GM18861 (cell line): ENCODE measurements at regions not wholly inside any gene's neighbourhood (a gene's known extent, or its start where the extent isn't known, plus 50 kb on each side); places are given as distances from the start of the nearest gene placed in this dataset.
"Not testable (repeated sequence)": the region's sequence is repeated elsewhere in the genome, so short reads cannot be mapped to it uniquely, and the experiment has no call there.

ENCODE experiments used
- ATAC-seq: cut with Tn5 transposase; IDR thresholded peaks from one replicate; pipeline ENCODE4 v1.9.1; 2021; ENCODE audit not compliant: unreplicated experiment

DNA sequence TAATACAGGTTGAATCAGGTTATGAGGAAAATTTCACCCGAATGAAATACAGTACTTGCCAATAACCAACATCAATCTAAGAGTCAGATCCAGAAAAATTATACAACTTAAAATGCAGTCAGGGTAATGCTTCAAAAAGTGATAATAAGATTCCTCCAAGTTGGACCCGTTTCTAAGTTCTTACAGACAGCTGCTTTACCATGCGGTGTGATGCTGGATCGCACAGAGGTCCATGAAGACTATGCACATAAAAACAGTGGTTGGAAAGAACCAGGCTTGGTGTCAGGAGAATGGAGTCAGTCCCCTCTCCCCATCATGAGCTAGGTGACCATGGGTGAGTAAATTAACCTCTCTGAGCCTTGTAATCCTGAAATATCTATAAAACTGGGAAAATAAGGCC is 261.3 kb downstream of the QDPR start:
- ATAC-seq: no peak

DNA sequence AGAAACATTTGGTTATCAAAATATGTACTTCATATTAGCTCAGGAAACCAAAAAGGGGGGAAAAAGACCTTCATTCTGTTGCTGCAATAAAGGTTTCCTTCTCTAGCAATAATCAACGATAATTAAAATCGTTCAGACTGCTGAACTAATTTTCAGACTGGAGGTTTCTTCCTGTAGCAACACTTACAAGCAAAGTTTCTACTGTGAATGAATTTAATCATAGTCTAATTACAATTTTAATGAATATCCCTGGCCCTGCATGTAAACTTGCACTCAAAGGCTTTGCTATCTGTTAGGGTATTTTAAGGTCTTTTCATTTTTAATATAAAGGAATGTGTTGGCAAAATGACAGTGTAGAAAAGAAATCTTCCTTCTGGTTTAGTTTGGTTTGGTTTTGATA is 265.2 kb downstream of the QDPR start:
- no peak for ATAC-seq

DNA sequence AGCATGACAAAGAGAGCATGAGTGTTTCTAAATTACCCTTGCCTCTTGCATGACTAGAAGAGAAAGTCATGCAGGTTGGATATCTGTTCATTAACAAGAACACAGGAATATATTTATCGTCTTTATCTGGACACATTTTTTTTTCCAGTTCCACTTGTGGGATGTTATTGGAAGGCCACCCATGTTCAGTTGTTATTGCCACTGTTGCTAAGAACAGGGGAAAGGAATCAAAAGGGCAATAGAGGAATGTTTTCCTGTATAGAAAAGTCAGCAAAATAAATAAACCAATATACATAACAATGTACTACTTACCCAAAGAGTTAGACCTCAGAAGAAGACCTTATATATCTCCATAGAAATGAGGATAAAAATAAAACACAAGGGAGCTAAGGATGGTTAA is 270.1 kb downstream of the QDPR start:
- ATAC-seq: no peak

DNA sequence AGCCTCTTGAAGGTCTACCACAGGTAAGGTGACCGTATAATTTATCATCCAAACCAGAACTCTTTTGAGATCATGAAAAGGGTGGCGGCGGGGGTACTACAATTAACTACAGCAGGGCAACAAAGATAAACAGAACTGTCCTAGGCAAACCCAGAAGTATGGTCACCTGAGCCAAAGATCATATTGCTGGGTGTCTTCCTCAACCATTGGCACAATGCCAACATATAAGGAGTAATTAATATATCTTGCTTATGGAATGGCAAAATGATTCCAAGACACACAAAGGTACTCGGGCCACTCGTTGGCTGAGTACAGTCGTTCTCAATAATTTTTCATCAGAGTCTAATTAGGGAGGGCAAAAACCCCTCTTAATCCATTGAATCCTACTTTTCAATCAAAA is 273.3 kb downstream of the QDPR start:
- ATAC-seq: no peak

DNA sequence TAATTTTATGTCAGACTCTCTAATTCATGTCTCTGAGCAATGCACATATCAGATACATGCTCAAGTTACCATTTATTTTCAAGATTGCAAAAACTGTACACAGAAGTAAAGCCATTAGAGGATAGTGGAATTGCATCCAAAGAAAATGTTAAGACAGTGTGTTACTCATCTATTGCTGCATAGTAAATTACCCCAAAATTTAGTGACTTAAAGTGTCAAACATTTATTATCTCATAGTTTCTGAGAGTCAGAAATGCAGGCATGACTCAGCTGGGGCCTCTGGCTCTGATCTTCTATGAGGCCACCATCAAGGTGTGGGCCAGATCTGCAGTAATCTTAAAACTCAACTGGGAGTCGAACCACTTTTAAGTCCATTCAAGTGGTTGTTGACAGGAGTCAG is 275.2 kb downstream of the QDPR start:
- no peak for ATAC-seq

DNA sequence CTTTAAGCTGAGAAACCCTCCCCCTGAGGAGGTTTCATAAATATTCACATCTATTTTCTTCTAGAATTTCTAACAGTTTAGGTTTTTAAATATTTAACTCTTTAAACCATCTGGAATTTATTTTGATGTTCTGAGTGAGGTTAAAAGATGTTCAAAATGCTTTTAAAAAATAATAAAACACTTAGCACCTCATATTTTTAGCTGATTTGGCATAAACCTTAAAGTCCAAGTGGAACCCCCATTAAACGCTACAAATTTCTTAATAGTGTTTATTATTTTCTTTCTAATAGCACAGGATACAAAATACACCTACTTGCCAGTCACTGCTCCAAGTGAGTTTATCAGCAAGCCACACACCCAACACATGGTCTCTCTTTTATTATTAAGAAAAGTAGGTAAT is 277.2 kb downstream of the QDPR start:
- no peak for ATAC-seq

DNA sequence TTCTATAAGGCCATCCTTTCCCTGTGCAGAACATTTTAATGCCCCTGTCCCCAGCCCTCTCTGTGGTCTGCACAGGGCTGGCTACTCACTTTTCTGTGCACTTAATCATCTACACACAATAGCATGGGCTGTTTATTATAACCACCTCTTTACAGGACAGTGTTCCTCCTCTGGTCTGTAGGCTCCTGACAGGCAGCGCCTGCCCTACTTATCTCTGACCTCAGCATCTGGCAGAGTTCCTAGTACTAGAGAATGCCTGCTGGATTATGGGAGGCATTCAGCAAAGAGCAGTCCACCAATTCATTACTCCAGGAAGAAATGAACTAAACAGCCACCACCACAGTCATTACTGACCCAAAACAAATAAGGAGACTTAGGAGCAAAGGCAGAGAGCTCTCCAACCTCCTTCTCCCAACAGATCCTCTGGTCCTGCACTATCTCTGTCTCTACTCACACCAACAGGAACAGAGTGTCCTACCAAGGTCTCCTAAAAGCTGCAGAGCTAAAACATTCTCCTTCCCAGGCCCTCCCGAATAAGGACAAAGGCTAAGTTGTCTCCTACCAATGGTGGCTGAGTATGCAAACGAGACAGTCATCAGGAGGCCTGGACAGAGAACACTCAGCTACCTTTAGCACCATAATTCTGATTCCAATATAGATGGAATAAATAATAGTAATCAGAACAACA is 279.2 kb downstream of the QDPR start:
- no peak for ATAC-seq

DNA sequence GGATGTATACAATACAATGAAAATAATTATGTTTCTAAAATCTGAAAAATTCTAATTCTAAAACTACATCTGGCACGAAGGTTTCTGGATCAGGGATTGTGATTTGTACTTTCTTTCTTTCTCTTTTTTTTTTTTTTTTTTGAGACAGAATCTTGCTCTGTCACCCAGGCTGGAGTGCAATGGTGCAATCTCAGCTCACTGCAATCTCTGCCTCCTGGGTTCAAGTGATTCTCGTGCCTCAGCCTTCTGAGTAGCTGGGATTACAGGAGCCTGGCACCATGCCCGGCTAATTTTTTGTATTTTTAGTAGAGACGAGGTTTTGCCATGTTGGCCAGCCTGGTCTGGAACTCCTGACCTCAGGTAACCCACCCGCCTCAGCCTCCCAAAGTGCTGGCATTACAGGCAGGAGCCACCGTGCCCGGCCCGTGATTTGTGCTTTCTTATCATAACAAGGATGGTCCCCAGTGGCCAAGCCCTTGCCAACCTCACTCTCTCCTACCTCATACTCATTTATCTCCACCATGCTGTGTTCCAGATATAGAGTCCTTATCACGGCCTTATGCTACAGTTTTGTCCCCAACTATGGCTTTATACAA is 279.9 kb downstream of the QDPR start:
- ATAC-seq: not testable (repeated sequence)

DNA sequence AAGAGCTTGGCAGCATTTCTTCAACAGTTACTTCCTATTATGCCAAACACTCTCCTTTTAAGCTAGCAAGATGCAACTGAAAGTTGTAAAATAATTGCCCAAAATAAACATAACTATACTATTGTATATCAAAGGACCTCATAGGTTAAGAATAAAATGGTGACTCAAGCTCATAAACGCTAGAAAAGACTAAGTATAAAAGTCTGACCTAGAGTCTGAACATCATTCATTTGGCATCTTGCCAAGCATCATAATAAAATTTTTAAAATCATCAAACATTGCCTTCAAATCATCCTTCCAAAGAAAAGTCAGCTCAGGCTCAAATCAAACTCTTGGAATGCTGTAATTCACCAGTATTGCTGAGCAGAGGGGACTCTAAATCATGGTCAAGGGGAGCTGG is 281.2 kb downstream of the QDPR start:
- ATAC-seq: no peak

DNA sequence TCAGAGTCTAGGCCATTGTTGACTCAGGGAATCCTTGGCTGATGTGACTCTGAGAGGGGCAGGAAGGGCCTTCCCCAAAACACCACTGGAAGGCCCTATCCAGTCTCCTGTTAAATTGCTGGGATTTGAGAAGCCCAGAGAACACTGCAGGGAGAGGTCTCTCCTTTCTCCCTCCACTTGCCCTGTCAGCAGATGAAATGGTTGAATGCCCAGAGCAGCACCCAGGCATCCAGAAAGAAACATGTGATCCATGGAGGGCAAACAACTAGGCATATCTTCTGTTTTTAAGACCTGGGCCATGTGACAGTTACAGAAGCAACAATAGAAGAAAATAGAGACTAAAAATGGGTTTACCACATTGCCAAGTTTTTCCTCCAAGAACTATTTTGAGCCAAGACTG is 291.1 kb downstream of the QDPR start:
- ATAC-seq: no peak

DNA sequence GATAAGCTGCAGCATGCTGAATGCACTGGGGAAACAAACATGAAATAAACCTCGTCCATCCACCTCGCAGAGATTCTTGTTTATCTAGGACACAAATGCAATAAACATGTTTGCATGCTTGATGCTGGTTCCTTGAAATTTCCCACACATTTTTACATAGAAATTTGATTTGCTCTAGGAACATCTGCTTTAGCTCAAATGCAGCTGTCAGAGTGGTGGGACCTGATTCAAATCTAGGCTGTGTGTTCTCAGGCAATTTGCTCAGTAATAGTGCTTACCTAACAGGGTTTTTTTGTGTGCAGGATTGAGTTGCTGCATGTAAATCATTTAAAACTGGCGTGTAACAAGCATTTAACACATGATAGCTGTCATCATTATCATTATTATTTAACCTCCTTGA is 293.1 kb downstream of the QDPR start:
- no peak for ATAC-seq

DNA sequence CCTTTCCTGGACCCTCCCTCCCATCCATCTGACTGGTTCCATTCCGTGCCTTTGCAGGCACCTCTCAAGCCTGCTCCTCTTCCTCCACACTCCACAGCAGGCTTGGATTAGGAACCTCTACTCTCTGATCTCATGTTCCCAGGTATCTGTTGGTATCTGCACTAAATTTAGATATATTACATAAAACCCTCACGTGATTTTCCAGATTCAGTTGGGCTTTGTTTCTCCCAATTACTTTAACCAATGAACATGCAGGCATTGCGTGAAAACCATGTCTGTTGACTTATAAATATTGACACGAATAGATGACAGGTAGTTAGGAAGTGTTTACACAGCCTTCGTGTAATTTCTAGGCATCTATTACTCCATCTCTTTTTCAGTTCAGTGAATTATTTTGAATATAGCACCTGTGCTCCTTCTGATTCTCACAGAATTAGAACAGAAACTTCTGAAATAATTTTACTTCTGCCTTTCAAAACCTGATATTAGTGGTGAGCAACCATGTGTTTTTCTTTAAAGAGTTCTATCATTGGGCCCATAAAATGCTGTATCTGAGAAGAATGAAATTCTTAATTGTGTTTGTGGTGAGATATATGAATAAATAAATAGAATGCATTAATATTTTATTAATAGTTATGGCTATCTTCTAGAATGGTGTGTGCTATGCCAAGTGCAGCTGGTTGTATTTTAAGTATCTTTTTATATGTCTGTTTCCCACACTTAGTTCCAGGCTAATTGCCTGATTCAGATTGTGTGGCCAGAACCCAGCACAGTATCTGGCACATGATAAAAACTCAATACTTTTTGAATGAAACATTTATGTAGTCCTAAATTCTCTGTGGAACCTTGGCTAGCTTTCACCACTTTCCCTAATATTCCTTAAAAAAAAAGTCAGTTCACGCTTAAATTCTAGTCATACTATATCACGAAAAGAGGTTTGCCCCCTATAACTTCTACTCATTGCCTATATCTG is 304.8 kb downstream of the QDPR start:
- no peak for ATAC-seq

DNA sequence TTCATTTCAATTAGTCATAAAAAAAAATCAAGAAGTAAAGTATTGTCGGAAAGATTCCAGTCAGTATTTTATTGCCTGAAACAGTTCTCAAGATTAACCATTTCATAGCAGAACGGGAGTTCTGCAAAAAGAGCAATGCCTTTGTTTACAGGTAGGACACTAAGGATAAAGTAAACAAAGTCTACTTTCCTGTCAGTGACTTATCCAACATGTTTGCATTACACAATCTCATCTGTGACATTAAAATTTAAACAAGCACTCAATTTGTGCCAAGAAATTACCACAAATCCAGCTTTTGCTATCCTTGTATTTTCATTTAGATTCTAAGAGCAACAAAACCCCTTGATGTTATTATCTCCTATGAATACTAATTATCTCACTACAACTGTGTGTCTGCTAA is 306.5 kb upstream of the LDB2 start:
- no peak for ATAC-seq

DNA sequence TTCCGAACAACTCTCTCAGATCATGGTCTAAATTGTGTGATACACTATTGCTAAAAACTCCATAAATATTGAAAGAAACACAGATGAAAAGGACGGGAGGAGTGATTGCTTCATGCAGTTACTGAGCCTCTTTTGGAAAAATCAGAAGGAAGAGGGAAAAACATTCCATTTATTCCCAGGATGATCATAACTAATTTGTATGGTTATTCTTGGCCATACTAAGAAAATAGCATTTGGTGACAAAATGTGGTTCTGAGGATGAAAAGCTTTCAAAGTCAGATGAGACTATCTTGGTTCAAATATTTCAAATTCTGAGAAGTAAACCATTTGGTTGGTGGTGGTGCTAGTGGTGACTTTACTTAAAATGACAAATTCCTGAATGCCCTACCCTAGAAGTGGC is 305.4 kb upstream of the LDB2 start:
- ATAC-seq: no peak

DNA sequence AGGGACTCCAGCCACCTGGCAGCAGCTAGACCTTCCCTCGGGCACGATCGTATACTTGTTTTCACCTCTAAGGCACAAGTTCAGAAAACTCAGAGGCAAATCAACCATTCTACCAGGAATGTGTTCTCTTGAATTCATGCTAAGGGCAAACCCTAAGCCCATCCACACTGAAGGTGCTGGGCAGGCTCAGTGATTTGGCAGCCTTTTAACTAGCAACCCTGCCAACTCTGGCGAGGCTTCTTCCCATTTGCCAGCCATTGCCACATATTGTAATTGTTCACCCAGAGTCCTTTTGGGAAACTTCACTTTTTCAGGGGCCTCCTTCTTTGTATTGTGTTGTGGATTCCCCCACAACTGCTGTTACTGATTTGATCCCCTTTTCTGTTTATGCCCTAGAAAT is 298.6 kb upstream of the LDB2 start:
- ATAC-seq: no peak

DNA sequence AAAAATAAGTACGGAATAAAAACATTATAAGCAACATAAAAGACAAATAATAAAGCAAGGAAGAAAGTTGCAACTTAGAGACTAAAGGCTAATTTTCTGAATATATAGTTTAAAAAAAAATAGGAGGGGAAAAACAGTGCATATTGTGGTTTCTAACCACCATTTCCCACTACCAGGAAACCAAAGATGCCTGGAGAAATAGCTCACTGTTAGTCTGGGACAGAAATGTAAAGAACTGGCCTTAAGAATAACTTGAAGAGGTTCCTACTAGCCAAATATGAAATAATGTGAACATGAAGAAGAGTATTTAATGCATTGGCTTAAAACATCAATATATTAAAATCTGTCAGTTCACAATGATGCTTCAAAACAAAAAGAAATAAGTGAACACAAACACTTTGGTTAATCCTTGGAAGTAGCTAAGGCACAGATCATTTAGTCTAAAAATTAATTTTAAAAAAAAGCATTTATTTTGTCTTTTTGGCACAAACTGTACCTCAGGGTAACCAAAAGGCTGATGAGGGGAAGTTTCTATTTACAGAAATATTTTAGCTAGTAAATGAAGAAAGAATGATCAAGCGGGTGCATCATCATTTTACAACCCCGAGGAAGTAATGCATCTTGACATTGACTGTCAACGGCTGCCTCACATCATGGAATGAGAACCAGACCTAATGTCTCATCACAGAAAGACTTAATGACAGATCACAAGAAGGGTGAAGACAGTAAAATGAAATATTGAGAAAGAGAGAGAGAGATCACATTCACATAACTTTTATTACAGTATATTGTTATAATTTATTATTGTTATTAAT is 297.2 kb upstream of the LDB2 start:
- ATAC-seq: no peak

DNA sequence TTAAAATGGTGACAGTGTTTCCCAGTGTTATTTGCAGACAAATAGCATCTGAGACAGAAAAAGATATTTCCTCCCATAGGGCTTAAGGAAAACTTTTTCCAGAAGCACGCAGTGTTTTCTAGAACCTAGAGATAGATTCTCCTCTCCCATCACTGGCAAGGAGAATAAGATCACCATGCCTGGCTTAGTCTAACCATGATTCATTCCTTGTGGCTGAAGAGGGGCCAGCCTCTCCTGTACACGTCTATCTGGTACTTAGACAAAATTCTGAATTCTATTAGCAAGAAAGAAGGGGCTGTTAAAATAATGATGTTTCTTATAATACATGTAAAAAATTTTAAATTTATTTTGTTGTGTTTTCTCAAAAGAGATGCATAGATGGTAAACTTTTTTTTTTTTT is 296.1 kb upstream of the LDB2 start:
- no peak for ATAC-seq

DNA sequence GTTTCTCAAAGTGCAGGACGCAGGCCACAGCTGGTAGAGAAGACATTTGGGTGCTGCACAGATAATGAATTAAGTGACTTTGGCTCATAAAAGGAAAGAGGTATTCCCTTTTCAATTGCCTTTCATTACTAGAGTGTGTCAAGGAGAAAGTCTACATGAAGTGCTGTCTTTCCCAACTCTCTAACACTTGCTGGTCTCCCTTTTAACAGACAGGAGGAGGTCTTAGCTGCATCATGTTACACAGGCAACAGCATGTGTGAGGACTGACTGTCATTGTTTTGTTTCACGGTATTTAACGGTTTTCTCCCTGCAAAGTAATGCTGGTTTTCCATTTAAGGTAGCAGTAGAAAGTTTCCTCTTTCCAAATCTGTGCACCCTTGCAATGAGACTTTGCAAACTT is 291.3 kb upstream of the LDB2 start:
- no peak for ATAC-seq

DNA sequence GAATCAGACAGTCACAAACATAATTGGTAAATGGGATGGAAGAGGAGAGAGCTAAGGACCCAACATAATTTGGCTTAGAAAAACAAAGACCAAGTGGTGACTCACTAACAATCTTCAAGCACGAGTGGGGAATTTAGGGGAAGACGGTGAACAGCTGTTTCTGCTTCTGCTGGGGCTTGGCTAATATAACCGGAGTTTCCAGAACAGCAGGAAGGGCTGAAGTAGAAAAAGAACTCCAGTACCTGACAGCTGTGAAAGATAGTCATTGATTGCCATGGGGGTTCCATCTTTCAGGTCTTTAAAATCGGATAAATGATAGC is 290.9 kb upstream of the LDB2 start:
- no peak for ATAC-seq

DNA sequence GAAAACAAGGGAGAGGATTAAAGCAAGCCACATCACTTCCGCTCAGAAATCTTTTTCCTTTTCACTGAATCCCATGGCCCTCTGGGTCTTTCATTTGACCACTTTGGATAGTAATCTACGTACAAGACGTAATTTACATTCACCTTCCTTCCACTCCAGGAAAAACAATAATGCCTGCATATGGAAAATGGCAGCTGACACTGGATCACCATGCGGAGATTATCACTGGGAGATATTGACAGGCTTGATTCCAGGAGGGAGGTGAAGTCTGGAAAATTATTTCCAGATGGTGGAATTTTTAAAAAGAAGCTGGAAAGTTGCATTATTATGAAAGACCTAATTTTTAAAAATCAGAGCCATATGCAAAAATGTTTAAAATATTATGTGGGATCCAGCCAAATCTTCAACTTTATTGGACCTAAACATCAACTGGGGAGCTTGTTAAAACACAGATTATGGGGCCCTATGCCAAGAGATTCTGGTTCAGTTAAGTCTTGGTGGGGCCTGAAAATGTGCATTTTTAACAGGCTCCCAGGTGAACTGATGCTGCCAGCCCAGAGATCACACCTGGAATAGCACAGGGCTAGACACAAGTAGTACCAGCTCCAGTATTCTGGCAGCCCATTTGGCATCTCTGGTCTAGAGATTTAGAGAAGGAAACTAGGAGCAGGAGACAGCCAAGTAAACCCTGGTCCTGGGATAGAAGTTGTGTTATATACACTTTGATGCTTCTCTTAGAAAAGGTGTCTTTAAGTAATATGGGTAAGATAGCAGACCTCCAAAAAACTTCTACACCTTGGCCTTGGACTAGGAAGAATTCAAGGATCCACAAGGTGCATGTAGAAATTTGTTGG is 290.3 kb upstream of the LDB2 start:
- no peak for ATAC-seq
